Endothelial cell of umbilical vein (primary cell): ENCODE measurements at regions not wholly inside any gene's neighbourhood (a gene's known extent, or its start where the extent isn't known, plus 50 kb on each side); places are given as distances from the start of the nearest gene placed in this dataset.

Experiments
- BruUV-seq: library from RNA; stranded (reverse); fragments of 400-500 nt; replicated peaks from 2 replicates; lab custom pipeline; 2021; lab: Mats Ljungman, UMichigan
- CTCF ChIA-PET: fragments of 300-600, 350-600 bp; sonication (Branson Sonifier 250); formaldehyde crosslinking; loops from one replicate; lab custom pipeline; 2021; ENCODE audit warnings: antibody characterized with exemption, inconsistent platforms; lab: Charles Lee
- POLR2A ChIA-PET: fragments of 300-600, 350-600 bp; sonication (Branson Sonifier 250); formaldehyde crosslinking; loops from one replicate; lab custom pipeline; 2021; ENCODE audit warnings: antibody characterized with exemption, inconsistent platforms; lab: Charles Lee
- DNase-seq: peaks from one replicate; pipeline ENCODE4 v3.0.0-alpha.2; 2011; ENCODE audit warnings: low read depth, low spot score
- FAIRE-seq: peaks from 2 replicates; lab custom pipeline; 2011; peaks lifted over from hg19 to GRCh38; lab: Jason Lieb, UNC
- H2AFZ ChIP-seq: 2 replicates; pipeline ENCODE4 v1.6.0; 2012; ENCODE audit warnings: low read depth, low read length, control low read depth, inconsistent platforms
- H3K27ac ChIP-seq: 2 replicates; pipeline ENCODE4 v1.5.1; 2011; ENCODE audit warnings: low read depth, mild to moderate bottlenecking, control low read depth, low read length, moderate library complexity; ENCODE audit not compliant: insufficient read depth
- H3K27me3 ChIP-seq, 2 experiments: 2 replicates each; pipeline versions ENCODE4 v1.6.0 to v1.6.1; 2011; ENCODE audit warnings: low read length in 2 of 2, mixed read lengths in 1 of 2; ENCODE audit not compliant: control insufficient read depth in 2 of 2, insufficient read depth in 2 of 2
- H3K36me3 ChIP-seq, 2 experiments: 2 replicates in 1 of 2; 3 replicates in 1 of 2; pipeline ENCODE4 v1.5.1; 2011; ENCODE audit warnings: low read length in 2 of 2, mild to moderate bottlenecking in 1 of 2, moderate library complexity in 1 of 2; ENCODE audit not compliant: control insufficient read depth in 2 of 2, insufficient read depth in 2 of 2; ENCODE audit errors: extremely low read depth in 1 of 2
- H3K4me1 ChIP-seq: 3 replicates; pipeline ENCODE4 v1.5.1; 2011; ENCODE audit warnings: mild to moderate bottlenecking, low read length; ENCODE audit not compliant: control insufficient read depth, insufficient read depth; ENCODE audit errors: extremely low read depth
- H3K4me2 ChIP-seq: 2 replicates; pipeline ENCODE4 v1.6.1; 2011; ENCODE audit warnings: low read length, control low read depth, mixed read lengths; ENCODE audit not compliant: insufficient read depth
- H3K4me3 ChIP-seq, 3 experiments: fragments of 200-600 bp in 1 of 3; sonication (generic), shearing (Covaris generic) in 1 of 3; replicated peaks in 1 of 3; 2 replicates each; pipeline ENCODE4 v1.5.1; 2011 to 2016; ENCODE audit warnings: control low read depth in 3 of 3, low read length in 3 of 3, mild to moderate bottlenecking in 2 of 3, inconsistent platforms in 1 of 3, low read depth in 1 of 3, moderate library complexity in 1 of 3; ENCODE audit not compliant: insufficient read depth in 1 of 3
- H3K79me2 ChIP-seq: 2 replicates; pipeline ENCODE4 v1.6.0; 2012; ENCODE audit warnings: low read length, inconsistent platforms; ENCODE audit not compliant: control insufficient read depth, insufficient read depth
- H3K9ac ChIP-seq: replicated peaks from 2 replicates; pipeline ENCODE3; 2011; ENCODE audit warnings: low read length, control low read depth; ENCODE audit not compliant: insufficient read depth; ENCODE audit errors: extremely low read depth
- H3K9me1 ChIP-seq: replicated peaks from 3 replicates; pipeline ENCODE4 v1.6.0; 2011; ENCODE audit warnings: mild to moderate bottlenecking, low read length; ENCODE audit not compliant: control insufficient read depth, insufficient read depth; ENCODE audit errors: extremely low read depth
- H3K9me3 ChIP-seq: replicated peaks from 2 replicates; pipeline ENCODE4 v1.5.1; 2012; ENCODE audit warnings: low read length, inconsistent platforms; ENCODE audit not compliant: control insufficient read depth, insufficient read depth
- H4K20me1 ChIP-seq: replicated peaks from 2 replicates; pipeline ENCODE3; 2011; ENCODE audit warnings: mild to moderate bottlenecking, low read length; ENCODE audit not compliant: control insufficient read depth, insufficient read depth; ENCODE audit errors: extremely low read depth
- CTCF ChIP-seq, 2 donors: IDR thresholded peaks; 1 replicate in 1 of 2; 2 replicates in 1 of 2; pipeline ENCODE4 v1.5.1; 2011; ENCODE audit warnings: low read length in 2 of 2, mild to moderate bottlenecking in 2 of 2, moderate library complexity in 2 of 2, control low read depth in 1 of 2, inconsistent platforms in 1 of 2, low read depth in 1 of 2; ENCODE audit not compliant: insufficient read depth in 1 of 2; ENCODE audit errors: extremely low read depth in 1 of 2
- EZH2 ChIP-seq: IDR thresholded peaks from 2 replicates; pipeline ENCODE4 v1.6.1; 2012; ENCODE audit warnings: borderline replicate concordance, low read depth, mild to moderate bottlenecking, moderate library complexity, low read length, inconsistent platforms; ENCODE audit not compliant: severe bottlenecking
- FOS ChIP-seq: IDR thresholded peaks from 2 replicates; pipeline ENCODE4 v1.6.1; 2011; ENCODE audit warnings: mild to moderate bottlenecking, low read length, moderate library complexity, borderline replicate concordance; ENCODE audit not compliant: insufficient read depth
- GATA2 ChIP-seq: IDR thresholded peaks from 2 replicates; pipeline ENCODE4 v1.7.0; 2011; ENCODE audit warnings: low read depth, mild to moderate bottlenecking, moderate library complexity, mixed read lengths, low read length; ENCODE audit not compliant: insufficient read length, insufficient read depth
- JUN ChIP-seq: IDR thresholded peaks from 2 replicates; pipeline ENCODE4 v1.6.1; 2011; ENCODE audit warnings: borderline replicate concordance, low read depth; ENCODE audit not compliant: insufficient read length, insufficient read depth
- MAX ChIP-seq: IDR thresholded peaks from 2 replicates; pipeline ENCODE4 v1.6.1; 2011; ENCODE audit not compliant: insufficient read depth, insufficient read length
- MYC ChIP-seq: IDR thresholded peaks from one replicate; pipeline ENCODE4 v1.6.1; 2011; ENCODE audit warnings: mild to moderate bottlenecking, low read depth, low read length
- POLR2A ChIP-seq: IDR thresholded peaks from 2 replicates; pipeline ENCODE4 v1.6.1; 2012; ENCODE audit warnings: low read depth, mild to moderate bottlenecking, control low read depth, low read length
- POLR2AphosphoS5 ChIP-seq: IDR thresholded peaks from 2 replicates; pipeline ENCODE4 v1.6.1; 2012; ENCODE audit warnings: low read depth, mild to moderate bottlenecking, control low read depth, low read length, moderate library complexity; ENCODE audit not compliant: insufficient read depth
- dilution Hi-C: fragments of 300-500 bp; cut with MboI; formaldehyde crosslinking; loops from one replicate; pipeline ENCODE4 v1.15.0; 2019; ENCODE audit warnings: low sequenced_read_pairs; ENCODE audit not compliant: extremely low pct_ligation_motif_present
- intact Hi-C: fragments of 100-400 bp; cut with micrococcal nuclease; formaldehyde crosslinking; loops from one replicate; pipeline ENCODE4 v1.10.0; 2022

- no peak overlapping the region for H3K4me2 ChIP-seq
- no peak overlapping the region for H3K9ac ChIP-seq
- no peaks in the 10 kb centered on the region for H4K20me1 ChIP-seq
- CTCF ChIA-PET, result no interaction called here
- H3K9me1 ChIP-seq, result no peaks in the 10 kb centered on the region
- no peaks in the 10 kb centered on the region for H3K27me3 ChIP-seq
- H2AFZ ChIP-seq, result no peak overlapping the region
- DNase-seq (no peak), FAIRE-seq (no peak)
- no TSS peak for BruUV-seq
- no peaks in the 10 kb centered on the region for H3K4me1 ChIP-seq
- H3K27ac ChIP-seq, result no peak overlapping the region
- no peaks in the 10 kb centered on the region for H3K79me2 ChIP-seq
- POLR2A ChIA-PET, result no interaction called here
- TF ChIP-seq JUN (no peak), MYC (no peak), EZH2 (no peak), CTCF (IDR thresholded peaks at IDR 0.05; ENCODE audit: extremely low read depth in 1 of 2, insufficient read depth in 1 of 2, low read depth in 1 of 2, low read length in 2 of 2) (no peak), GATA2 (no peak), MAX (no peak), POLR2A (no peak), POLR2AphosphoS5 (no peak), FOS (no peak)
- H3K36me3 ChIP-seq, result no peaks in the 10 kb centered on the region
- H3K9me3 ChIP-seq, result no peaks in the 10 kb centered on the region
- dilution Hi-C loops (no loop called here), intact Hi-C loops (no loop called here)
- H3K4me3 ChIP-seq, result no peak overlapping the region
These were observed 245.5 kb upstream of the STEAP1 start for GRCh38 chr7:89908736-89909135.
